ENCODE measurements at regions not wholly inside any gene's neighbourhood (a gene's known extent, or its start where the extent isn't known, plus 50 kb on each side); places are given as distances from the start of the nearest gene placed in this dataset.

GRCh38 chr4:79184476-79184875 is 141.4 kb downstream of the NAA11 start:
- no peak for TF ChIP-seq CTCF (IDR thresholded peaks at IDR 0.05; ENCODE audit: insufficient read depth, low read depth, low read length)
- no peak for TF ChIP-seq EZH2 (IDR thresholded peaks at IDR 0.05; ENCODE audit: insufficient read depth, low read length)

All from astrocyte (in vitro differentiated cells and primary cell).